Jurkat, Clone E6-1 (cell line): ENCODE measurements at regions not wholly inside any gene's neighbourhood (a gene's known extent, or its start where the extent isn't known, plus 50 kb on each side); places are given as distances from the start of the nearest gene placed in this dataset.

Source experiments
- DNase-seq: peaks from one replicate; pipeline ENCODE4 v3.0.0-alpha.2; 2011; ENCODE audit warnings: low read depth, low spot score
- H3K4me3 ChIP-seq: 2 replicates; pipeline ENCODE4 v1.5.1; 2011; ENCODE audit warnings: mild to moderate bottlenecking, low read length, control low read depth, moderate library complexity

- no peak overlapping the region for H3K4me3 ChIP-seq
- DNase-seq, result no peak
Observed at GRCh38 chr17:68179236-68179925, 68.5 kb upstream of the AMZ2 start.

- H3K4me3 ChIP-seq, result no peak overlapping the region
- DNase-seq, result no peak
Observed at GRCh38 chr17:68179926-68180285, 67.9 kb upstream of the AMZ2 start.

DNA sequence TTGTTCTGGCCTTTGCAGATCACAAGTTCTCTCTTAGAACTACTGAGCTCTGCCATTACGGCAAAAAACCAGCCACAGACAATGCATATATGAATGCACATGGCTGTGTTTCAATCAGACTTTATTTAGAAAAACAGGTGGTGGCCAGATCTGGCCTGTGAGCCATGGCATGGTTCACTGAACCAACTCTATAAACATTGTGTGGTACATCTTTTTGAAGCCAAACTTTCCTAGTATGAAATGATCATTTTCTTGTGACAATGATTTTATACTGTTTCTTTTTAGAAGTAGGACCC is 65.9 kb upstream of the AMZ2 start:
- H3K4me3 ChIP-seq, result peak overlapping the region; percentile 65
- DNase-seq, result no peak

DNA sequence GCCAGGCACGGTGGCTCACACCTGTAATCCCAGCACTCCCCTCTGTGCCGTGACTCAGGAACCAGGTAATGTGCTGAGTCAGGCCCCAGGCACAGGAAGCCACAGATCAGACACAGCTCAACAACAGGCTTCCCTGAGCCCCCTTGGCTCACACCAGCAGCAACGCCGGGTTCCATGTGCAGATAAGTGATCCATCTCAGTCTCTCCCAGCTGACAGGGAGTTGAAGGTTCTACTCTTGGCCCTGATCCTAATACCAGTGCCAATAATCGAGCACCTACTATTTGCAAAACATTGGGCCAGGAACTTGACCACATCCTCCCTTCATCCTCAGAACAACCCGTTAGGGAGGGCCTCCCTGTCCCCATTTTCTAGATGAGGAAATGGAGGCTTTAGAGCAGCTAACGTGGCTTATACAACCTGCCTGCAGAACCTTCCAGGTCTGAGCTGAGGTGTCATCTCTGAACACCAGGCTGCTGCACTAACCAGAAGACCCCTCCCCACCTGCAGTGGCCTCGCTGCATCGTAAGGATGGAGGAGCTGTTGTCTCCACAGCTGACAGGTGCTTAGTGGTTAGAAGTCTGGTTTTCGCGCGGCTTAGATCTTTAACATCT is 64.8 kb upstream of the AMZ2 start:
- H3K4me3 ChIP-seq, result peak overlapping the region; percentile 43
- DNase-seq, result peak; percentile 93

GRCh38 chr17:68184141-68184571 is 63.7 kb upstream of the AMZ2 start:
- no peak for DNase-seq
- no peak overlapping the region for H3K4me3 ChIP-seq

DNA sequence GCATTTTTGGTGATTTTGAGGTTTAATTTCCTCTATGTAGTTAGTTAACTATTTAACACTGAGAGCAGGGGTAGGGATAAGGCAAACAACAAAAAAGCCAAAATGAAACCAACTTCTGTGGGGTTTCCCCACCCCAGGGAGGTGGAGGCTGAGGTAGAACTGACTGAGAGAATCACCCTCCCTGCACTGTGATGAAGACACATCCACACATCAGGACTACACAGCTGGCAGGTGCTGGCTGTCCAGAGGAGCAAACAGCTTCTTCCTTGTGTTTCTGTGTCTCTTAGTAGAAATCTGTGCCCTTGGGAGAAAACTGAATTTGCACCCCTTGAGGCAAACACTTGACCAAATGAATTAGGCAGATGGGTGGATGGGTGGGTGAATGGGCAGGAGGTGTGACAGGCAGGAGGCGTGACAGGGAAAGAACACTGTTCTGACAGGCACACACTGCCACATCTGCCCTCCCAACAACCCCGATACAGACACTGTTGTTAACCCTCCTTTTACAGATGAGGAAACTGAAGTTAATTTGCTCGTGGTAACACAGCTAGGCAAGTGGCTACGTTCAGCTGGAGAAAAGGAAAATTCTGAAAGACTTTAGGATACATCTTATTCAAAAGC is 62.9 kb upstream of the AMZ2 start:
- peak; percentile 55 for DNase-seq
- no peak overlapping the region for H3K4me3 ChIP-seq

GRCh38 chr17:68185820-68186219 is 62.0 kb upstream of the AMZ2 start:
- H3K4me3 ChIP-seq, result no peak overlapping the region

GRCh38 chr17:68190495-68190894 is 57.3 kb upstream of the AMZ2 start:
- no peak overlapping the region for H3K4me3 ChIP-seq
- no peak for DNase-seq

More at GRCh38 chr17:68185820-68186219, 62.0 kb upstream of the AMZ2 start:
- no peak for DNase-seq

GRCh38 chr17:68195667-68196393 is 52.0 kb upstream of the AMZ2 start:
- no peak overlapping the region for H3K4me3 ChIP-seq
- no peak for DNase-seq

DNA sequence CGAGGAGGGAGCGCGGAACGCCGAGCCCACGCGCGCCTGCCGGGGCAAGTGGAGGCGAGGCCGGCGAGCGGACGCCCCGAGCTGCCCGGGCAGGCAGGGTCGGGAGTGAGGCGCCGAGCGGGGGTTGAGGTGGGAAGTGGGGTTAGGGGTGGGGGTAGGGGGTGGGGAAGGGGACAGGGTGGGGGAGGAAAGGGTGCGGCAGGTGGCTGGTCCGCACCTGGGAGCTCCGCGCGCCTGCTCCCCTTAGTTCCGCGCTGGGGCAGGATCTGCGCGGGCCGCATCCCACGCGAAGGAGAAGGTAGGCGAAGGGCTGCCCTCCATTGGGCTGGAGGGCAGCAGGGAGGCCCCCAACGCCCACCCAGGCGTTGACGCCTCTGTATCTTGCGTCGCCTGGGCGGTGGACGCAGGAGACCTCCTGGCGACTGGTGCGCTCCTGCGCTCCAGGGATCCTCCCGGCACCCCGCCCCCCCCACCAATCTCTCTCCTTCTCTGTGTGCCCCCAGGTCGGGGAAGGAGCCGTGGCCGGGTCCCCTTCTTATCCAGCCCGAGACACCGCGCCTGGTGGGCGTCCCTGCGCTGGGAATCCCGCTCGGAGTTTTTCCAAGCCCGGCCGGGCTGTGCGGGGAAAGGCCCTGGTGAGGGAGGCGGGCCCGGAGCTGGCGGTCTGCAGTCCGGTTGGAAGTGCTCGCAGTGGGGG is 51.3 kb upstream of the AMZ2 start:
- H3K4me3 ChIP-seq, result no peak overlapping the region
- no peak for DNase-seq

GRCh38 chr17:68197091-68197996 is 50.5 kb upstream of the AMZ2 start:
- no peak overlapping the region for H3K4me3 ChIP-seq
- no peak for DNase-seq

GRCh38 chr17:68197997-68198930 is 49.6 kb upstream of the AMZ2 start:
- H3K4me3 ChIP-seq, result no peak overlapping the region
- DNase-seq, result no peak
